RWPE1 (cell line): ENCODE measurements at regions not wholly inside any gene's neighbourhood (a gene's known extent, or its start where the extent isn't known, plus 50 kb on each side); places are given as distances from the start of the nearest gene placed in this dataset.

Source experiments
- CTCF ChIA-PET: fragments of 350-600 bp; sonication (Branson Sonifier 250); formaldehyde crosslinking; extraction: SDS; loops from one replicate; lab custom pipeline; 2021; lab: Yijun Ruan, JAX
- POLR2A ChIA-PET: fragments of 400-600 bp; formaldehyde crosslinking; extraction: SDS; loops from one replicate; lab custom pipeline; 2020; ENCODE audit warnings: antibody characterized with exemption; ENCODE audit not compliant: low non-redundant PET; lab: Yijun Ruan, JAX
- DNase-seq: peaks from one replicate; pipeline ENCODE4 v3.0.0; 2012; ENCODE audit warnings: low spot score
- H3K27ac ChIP-seq: fragments of 450-650 bp; 2 replicates; pipeline ENCODE4 v1.5.1; 2017
- TF ChIP-seq, protein P1 (sequence below): fragments of 450-650 bp; conservative IDR thresholded peaks from 2 replicates; pipeline ENCODE4 v1.5.1; 2017; ENCODE audit warnings: low read depth, mild to moderate bottlenecking

DNA sequence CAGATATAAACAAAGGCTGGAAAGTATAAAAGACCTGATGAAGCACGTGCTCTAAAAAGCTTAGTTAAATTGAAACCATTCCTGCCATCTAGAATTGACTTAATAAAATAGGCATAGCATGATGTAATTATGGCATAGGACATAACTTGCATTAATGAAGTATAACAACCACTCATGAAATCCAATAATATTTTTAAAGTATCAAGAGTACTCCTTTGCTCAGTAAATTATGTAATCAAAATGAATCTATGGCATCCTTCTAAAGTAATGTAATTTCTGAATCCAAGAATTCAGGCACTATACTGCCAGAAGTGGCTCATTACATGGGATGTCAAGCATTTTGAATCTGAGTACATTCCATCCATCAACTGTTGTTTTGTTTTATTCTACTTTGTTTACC, 548.5 kb upstream of the NRP1 start:
- DNase-seq = no peak
- CTCF ChIA-PET = no interaction called here
- TF ChIP-seq, protein P1, sequence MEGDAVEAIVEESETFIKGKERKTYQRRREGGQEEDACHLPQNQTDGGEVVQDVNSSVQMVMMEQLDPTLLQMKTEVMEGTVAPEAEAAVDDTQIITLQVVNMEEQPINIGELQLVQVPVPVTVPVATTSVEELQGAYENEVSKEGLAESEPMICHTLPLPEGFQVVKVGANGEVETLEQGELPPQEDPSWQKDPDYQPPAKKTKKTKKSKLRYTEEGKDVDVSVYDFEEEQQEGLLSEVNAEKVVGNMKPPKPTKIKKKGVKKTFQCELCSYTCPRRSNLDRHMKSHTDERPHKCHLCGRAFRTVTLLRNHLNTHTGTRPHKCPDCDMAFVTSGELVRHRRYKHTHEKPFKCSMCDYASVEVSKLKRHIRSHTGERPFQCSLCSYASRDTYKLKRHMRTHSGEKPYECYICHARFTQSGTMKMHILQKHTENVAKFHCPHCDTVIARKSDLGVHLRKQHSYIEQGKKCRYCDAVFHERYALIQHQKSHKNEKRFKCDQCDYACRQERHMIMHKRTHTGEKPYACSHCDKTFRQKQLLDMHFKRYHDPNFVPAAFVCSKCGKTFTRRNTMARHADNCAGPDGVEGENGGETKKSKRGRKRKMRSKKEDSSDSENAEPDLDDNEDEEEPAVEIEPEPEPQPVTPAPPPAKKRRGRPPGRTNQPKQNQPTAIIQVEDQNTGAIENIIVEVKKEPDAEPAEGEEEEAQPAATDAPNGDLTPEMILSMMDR = no peak
- POLR2A ChIA-PET = no interaction called here
- no peak overlapping the region for H3K27ac ChIP-seq

DNA sequence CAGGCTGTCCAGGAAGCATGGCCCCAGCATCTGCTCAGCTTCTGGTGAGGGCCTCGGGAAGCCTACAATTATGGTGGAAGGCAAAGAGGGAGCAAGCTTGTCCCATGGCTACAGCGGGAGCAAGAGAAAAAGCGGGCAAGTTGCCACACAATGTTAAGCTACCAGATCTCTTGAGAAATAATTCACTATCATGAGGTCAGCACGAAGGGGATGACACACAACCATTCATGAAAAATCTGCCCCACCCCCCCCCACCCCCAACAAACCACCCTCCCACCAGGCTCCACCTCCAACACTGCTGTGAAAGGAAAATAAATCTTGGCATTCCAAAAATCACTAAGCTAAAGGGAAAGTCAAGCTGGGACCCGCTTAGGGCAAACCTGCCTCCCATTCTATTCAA, 545.8 kb upstream of the NRP1 start:
- TF ChIP-seq, protein P1 = no peak
- ChIA-PET CTCF (no interaction called here), POLR2A (no interaction called here)
- H3K27ac ChIP-seq = peak overlapping the region; percentile 60
- DNase-seq = peak; percentile 53

DNA sequence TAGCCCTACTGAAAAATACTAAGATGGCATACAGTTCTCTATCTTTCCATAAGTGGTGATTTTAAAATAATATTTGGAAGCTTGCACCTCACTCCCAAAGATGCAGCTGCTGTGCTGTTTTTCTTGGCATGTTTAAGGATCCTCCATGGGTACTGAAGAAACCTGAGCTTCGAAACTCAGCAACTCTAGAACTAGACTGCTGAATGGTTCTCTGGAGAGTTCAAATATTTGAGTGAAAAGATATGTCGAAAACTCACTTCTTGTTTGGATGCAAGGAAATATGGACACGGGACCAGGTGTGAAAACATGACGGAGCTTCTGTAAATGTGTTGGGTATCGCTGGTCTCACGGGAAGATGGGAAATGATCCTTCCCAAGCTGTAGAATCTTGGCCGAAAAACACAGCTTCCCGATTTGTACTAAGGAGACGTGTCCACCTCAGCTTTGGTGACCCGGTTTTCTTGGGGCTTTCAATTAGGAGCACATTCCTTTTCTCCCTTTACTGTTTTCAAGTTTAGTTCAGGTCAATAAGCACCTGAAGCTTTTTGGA, 543.8 kb upstream of the NRP1 start:
- DNase-seq = no peak
- H3K27ac ChIP-seq = no peak overlapping the region
- TF ChIP-seq, protein P1 = no peak
- ChIA-PET POLR2A (no interaction called here), CTCF (interaction anchor here (0.5 kb wide), 1 partner anchor 49 kb away, joined by 5 read pairs; no protein-coding TSS in a partner anchor)

DNA sequence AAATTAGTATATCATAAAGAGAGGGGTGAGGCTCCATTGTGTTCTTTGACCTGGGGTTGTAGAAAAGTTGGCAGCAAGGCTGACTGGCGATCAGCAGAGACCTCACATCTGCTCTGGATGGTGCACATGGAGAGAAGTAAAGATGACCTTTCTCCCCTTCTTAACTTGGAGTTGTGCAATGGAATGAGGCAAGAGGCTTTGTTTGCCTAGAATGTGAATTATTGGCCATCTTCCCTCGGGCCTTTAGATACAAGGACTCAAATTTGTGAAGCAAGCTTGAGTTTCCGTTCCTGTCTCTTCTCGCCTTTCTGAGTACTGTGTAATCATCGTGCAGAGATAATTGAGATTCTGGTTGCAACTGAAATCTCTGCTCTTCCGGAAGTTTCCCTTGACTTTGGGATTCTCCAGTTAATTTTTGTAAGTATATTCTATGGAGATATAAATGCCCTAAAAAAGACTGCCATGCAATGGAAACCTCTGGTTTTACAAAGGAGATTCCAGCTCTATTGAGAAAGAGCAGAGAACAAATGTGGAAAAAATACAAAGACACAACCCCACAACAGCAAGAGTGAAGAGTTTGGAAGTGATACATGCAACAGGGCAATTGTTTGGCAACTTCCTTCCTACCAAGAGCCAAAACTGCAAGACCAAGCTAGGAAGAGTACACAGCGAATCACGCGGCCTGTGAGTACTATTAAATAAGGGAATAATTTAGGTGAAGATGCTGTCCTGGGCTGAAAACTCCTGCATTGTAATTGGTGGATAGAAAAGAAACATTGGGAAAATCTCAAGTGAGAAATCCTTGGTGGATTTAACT, 542.3 kb upstream of the NRP1 start:
- ChIA-PET POLR2A (no interaction called here), CTCF (no interaction called here)
- no peak overlapping the region for H3K27ac ChIP-seq
- DNase-seq = no peak
- TF ChIP-seq, protein P1 = no peak

DNA sequence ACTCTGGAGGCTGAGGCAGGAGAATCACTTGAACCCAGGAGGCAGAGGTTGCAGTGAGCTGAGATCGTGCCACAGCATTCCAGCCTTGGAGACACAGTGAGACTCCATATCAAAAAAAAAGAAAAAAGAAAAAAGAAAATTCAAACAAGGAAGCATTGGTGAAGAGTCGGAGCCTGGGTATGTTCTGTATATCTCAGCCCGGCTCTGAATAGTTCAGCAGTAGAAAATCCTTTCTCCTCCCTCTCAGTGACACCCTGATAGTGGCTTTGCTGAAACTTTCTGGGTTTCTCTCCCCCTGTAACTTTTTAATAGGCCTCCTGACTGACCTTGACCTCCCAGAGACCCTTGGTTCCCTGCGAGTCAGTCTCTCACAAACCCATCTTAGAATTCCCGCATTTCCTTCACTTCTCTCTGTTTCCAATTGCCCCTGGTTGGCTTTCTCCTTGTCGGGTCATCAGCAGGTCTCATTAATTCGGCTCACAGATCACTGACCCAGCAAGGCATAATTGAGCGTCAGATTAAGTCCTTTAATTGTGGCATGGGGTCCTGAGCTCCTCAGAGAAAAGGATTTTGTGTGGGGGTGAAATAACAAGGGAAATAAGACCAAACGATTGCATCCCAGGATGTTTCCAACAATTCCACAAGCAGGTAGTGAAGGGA, 541.6 kb upstream of the NRP1 start:
- ChIA-PET POLR2A (no interaction called here), CTCF (no interaction called here)
- H3K27ac ChIP-seq = no peak overlapping the region
- TF ChIP-seq, protein P1 = no peak
- DNase-seq = no peak

DNA sequence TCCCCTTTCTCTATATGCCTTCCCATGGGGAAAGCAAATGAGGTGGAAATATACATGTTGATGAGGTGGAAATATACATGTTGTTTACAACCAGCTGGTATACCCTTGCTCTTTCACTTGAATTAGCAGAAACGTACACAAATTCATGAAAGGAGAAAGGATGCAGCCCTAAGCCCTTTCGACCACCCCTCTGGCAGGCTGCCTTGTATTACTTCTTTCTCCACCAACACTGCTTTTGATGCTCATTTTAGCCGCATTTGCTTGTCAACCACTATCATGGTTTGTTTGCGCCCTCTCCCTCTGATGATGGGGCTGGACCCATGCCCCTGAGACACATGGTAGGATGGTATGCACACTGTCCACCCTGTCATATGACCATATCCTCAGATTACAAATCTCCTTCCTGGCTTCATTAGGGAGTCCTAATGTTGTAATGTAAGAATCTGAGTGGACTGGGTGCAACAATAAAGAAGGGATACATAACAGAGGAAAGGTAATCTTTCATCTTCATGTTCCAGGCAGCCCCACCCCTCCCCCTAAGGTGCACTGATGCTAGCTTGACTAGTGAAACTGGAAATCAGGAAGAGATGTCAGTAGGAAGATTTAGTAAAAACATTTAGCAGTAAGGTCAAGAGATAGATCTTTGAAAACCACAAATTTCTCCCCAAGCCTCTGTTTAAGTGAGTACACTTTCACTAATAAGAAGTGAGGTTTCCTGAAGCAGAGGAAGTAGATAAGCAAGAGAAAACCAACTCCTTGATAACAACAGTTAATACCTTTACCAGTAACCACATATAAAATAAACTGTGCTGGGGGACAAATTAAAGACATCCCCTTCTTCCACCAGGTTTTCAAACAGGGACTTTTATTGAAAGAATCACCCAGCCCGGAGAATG, 536.8 kb upstream of the NRP1 start:
- POLR2A ChIA-PET = no interaction called here
- DNase-seq = no peak
- no peak overlapping the region for H3K27ac ChIP-seq
- CTCF ChIA-PET = no interaction called here
- TF ChIP-seq, protein P1 = no peak
